GM12892 (cell line): ENCODE measurements at regions not wholly inside any gene's neighbourhood (a gene's known extent, or its start where the extent isn't known, plus 50 kb on each side); places are given as distances from the start of the nearest gene placed in this dataset.

Experiments
- POLR2A ChIP-seq: IDR thresholded peaks from 2 replicates; pipeline ENCODE4 v1.6.1; 2011; ENCODE audit warnings: low read depth, low read length, control low read depth
- POLR2AphosphoS5 ChIP-seq: IDR thresholded peaks from 2 replicates; pipeline ENCODE4 v1.6.1; 2011; ENCODE audit warnings: low read depth, low read length, control low read depth
- TAF1 ChIP-seq: IDR thresholded peaks from 2 replicates; pipeline ENCODE4 v1.6.1; 2011; ENCODE audit warnings: low read depth, mild to moderate bottlenecking, control low read depth, low read length, borderline replicate concordance

DNA sequence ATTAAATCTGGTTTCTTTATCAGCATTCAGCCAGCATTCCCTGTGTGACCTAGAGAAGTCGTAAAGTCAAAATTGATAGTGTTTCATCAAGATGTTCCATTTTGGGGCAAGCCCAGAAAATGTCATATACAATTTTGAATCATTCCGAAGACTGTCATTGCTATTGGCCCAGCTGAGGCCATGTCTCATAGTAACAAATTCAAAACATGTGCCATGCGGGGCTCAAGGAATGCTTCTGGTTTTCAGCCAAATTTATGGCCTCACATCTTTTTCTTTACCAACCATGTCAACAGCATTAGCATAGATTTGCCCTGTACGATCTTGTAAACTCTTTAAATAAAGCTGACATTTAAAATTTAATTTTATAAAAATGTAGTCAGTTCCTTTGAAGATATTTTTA, 314.7 kb downstream of the PAX1 start:
- TF ChIP-seq TAF1: no peak
- no peak for TF ChIP-seq POLR2AphosphoS5
- no peak for TF ChIP-seq POLR2A
